GM12872 (cell line): ENCODE measurements at regions not wholly inside any gene's neighbourhood (a gene's known extent, or its start where the extent isn't known, plus 50 kb on each side); places are given as distances from the start of the nearest gene placed in this dataset.

ENCODE experiments used
- CTCF ChIP-seq: IDR thresholded peaks from 3 replicates; pipeline ENCODE4 v1.5.1; 2011; ENCODE audit warnings: low read depth, mild to moderate bottlenecking, low read length, moderate library complexity; ENCODE audit not compliant: insufficient read depth

DNA sequence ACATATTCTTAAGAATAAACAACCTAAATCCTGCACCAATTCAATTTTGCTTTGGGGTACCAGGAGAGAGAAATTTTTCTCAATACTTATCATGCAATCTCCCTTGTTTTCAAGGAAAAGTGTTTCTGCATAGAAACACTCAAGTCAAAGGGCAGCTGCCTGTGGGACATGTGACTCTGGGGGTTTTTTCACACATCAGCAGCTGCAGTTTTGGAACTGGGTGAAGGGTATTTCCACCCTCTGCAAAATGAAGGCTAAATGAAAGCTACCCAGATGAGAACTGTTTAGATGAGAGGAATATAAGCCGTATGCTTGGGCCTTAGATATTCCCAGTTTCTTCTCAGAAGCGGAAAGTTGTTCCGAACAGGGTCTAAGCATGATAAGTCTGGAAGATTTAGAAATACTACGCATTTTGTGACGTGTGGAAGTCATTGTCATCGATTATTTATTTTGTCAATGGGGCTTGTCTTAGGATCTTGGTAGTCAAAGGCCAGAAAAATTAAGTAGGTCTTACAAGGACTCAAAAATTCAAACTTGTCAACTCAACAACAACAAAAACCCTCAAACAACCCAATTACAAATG, 64.3 kb upstream of the BOD1 start:
- no peak for TF ChIP-seq CTCF

GRCh38 chr5:173682313-173682712, 65.9 kb upstream of the BOD1 start:
- TF ChIP-seq CTCF: no peak

DNA sequence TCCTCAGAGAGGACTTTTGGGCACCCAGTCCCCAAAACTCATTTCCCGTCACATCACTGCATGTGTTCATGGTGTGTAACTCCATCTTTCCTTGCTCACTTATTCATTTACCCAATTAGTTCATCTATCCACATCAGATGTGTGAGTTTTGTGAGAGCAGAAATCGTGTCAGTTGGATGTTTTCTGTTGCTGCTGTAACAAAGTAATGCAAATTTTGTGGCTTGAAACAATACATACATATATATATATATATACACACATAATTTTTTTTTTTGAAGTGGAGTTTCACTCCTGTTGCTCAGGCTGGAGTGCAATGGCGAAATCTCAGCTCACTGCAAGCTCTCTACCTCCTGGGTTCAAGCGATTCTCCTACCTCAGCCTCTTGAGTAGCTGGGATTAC, 70.5 kb upstream of the BOD1 start:
- no peak for TF ChIP-seq CTCF

GRCh38 chr5:173688703-173689102, 72.3 kb upstream of the BOD1 start:
- no peak for TF ChIP-seq CTCF

DNA sequence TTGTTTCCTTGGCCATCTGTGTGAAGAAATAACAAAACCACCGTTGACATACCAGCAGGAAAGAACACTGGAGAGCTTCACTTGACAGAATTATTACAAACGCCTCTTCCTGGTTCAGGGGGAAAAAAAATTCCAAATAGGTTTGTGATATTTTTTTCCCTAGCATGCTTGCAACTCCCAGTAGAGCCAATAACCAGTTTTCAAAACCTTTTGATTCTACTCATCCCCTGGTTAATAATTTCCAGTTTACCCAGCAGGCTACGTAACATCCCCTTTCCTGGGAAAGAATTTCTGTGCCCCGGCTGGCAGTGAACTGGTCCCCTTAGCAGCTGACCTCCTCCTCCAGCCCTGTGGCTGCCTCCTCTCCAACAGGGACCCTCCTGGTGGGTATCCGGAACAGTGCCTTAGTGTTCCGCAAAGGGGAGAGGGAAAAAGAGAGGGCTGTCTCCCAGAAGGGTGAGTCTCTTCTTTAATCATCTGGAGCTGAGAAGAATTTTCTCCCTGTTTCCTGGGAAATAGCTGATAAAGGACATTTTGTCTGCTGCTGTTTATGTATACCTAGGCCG, 72.8 kb upstream of the BOD1 start:
- TF ChIP-seq CTCF: no peak

DNA sequence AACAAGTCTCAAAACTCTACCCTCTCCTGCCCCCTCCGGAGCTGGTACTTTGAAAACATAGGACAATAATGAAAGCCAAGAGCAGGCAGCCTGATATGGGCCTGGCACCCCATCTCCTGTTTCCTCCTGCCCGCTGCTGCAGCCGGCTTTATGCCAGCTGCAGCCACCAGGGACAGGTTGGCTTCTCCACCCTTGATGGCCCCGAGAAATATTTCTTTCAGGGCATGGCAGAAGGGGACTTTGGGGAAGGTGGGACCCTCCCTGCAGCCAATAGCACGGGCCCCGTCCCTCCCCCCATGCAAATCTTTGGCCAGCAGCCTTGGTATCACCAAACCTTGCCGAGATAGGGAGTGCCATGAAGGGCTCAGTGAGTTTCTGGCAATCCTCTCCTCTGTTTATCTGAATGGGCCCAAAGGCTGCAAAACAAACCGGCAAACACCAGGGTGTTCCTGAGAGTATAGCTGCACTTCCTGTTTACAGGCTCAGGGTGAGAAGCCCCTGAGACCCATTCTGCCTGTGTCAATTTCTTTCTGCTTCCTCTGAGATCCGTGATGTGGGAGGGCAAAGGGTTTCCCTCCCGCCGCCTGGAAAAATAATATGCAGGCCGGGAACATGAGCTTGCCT, 73.4 kb upstream of the BOD1 start:
- TF ChIP-seq CTCF: peak; percentile 33; the same call in 1 of the 3 replicates

GRCh38 chr5:173691931-173692330, 75.5 kb upstream of the BOD1 start:
- no peak for TF ChIP-seq CTCF
